ENCODE measurements at regions not wholly inside any gene's neighbourhood (a gene's known extent, or its start where the extent isn't known, plus 50 kb on each side); places are given as distances from the start of the nearest gene placed in this dataset.

DNA sequence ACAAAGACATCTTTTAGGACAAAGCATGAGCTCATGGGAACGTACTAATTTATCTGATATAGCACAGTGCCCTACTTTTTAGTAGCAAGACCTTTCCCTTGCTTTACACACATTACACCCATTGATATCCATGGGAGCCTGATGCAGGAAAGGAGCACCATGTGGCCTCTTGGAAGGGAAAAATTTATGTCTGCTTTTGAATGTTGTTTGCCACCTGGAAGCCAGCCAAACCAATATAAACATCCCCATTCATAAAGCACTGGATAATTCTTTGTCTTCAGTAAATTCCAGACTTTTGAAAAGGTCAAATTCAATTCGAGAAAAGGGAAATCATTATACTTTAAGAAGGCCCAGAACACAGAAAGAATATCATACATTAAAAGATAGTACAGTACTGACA, 152.3 kb upstream of the BEND6 start (continued):
- TF ChIP-seq EZH2 (IDR thresholded peaks at IDR 0.05; ENCODE audit: low read depth, unreplicated experiment) (no peak), ZNF331 (CRISPR knock-in tag; IDR thresholded peaks at IDR 0.05; ENCODE audit: low read depth) (no peak), CREB1 (CRISPR knock-in tag; IDR thresholded peaks at IDR 0.05; ENCODE audit: low read depth) (no peak), POLR2AphosphoS5 (IDR thresholded peaks at IDR 0.05; ENCODE audit: low read depth) (no peak)
- TF ChIP-seq, protein P1, sequence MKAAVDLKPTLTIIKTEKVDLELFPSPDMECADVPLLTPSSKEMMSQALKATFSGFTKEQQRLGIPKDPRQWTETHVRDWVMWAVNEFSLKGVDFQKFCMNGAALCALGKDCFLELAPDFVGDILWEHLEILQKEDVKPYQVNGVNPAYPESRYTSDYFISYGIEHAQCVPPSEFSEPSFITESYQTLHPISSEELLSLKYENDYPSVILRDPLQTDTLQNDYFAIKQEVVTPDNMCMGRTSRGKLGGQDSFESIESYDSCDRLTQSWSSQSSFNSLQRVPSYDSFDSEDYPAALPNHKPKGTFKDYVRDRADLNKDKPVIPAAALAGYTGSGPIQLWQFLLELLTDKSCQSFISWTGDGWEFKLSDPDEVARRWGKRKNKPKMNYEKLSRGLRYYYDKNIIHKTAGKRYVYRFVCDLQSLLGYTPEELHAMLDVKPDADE (IDR thresholded peaks at IDR 0.05) = no peak
- TF ChIP-seq, protein P2, sequence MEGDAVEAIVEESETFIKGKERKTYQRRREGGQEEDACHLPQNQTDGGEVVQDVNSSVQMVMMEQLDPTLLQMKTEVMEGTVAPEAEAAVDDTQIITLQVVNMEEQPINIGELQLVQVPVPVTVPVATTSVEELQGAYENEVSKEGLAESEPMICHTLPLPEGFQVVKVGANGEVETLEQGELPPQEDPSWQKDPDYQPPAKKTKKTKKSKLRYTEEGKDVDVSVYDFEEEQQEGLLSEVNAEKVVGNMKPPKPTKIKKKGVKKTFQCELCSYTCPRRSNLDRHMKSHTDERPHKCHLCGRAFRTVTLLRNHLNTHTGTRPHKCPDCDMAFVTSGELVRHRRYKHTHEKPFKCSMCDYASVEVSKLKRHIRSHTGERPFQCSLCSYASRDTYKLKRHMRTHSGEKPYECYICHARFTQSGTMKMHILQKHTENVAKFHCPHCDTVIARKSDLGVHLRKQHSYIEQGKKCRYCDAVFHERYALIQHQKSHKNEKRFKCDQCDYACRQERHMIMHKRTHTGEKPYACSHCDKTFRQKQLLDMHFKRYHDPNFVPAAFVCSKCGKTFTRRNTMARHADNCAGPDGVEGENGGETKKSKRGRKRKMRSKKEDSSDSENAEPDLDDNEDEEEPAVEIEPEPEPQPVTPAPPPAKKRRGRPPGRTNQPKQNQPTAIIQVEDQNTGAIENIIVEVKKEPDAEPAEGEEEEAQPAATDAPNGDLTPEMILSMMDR (conservative IDR thresholded peaks at IDR 0.05; ENCODE audit: low read depth in 2 of 2) = no peak
- TF ChIP-seq, protein P3, sequence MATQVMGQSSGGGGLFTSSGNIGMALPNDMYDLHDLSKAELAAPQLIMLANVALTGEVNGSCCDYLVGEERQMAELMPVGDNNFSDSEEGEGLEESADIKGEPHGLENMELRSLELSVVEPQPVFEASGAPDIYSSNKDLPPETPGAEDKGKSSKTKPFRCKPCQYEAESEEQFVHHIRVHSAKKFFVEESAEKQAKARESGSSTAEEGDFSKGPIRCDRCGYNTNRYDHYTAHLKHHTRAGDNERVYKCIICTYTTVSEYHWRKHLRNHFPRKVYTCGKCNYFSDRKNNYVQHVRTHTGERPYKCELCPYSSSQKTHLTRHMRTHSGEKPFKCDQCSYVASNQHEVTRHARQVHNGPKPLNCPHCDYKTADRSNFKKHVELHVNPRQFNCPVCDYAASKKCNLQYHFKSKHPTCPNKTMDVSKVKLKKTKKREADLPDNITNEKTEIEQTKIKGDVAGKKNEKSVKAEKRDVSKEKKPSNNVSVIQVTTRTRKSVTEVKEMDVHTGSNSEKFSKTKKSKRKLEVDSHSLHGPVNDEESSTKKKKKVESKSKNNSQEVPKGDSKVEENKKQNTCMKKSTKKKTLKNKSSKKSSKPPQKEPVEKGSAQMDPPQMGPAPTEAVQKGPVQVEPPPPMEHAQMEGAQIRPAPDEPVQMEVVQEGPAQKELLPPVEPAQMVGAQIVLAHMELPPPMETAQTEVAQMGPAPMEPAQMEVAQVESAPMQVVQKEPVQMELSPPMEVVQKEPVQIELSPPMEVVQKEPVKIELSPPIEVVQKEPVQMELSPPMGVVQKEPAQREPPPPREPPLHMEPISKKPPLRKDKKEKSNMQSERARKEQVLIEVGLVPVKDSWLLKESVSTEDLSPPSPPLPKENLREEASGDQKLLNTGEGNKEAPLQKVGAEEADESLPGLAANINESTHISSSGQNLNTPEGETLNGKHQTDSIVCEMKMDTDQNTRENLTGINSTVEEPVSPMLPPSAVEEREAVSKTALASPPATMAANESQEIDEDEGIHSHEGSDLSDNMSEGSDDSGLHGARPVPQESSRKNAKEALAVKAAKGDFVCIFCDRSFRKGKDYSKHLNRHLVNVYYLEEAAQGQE (IDR thresholded peaks at IDR 0.05; ENCODE audit: unreplicated experiment) = no peak

DNA sequence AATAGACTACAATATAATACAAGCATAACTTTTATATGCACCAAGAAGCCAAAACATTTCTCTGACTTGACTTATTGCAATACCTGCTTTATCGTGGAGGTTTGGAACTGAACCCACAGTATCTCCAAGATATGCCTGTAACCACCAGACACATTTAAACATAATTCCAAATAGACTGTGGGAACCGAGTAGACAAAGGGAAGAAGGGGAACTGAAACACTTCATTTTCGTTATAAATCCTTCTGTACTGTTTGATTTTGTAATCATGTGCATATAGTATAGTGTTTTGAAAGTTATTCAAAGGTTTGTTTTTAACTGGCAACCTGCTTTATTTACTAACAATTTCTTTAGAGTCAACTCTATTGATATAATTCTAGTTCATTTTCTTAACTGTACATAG, 154.9 kb upstream of the BEND6 start:
- DNase-seq (ENCODE audit: low spot score) (no peak), ATAC-seq (no peak)
- no peaks in the 10 kb centered on the region for H3K36me3 ChIP-seq (ENCODE audit: insufficient read depth)
- Mint-ChIP-seq H3K27ac (no peak overlapping the region), H3K27me3 (ENCODE audit: insufficient read depth, low read depth, poor library complexity) (peaks cover 6% of the 10 kb centered on the region), H3K4me3 (no peak overlapping the region), H3K36me3 (ENCODE audit: low read depth) (peaks cover 5% of the 10 kb centered on the region; the same call in 1 of the 3 replicates), H3K4me1 (peaks cover 51% of the 10 kb centered on the region), H3K9me3 (no peaks in the 10 kb centered on the region)
- peaks cover 98% of the 10 kb centered on the region for H3K79me2 ChIP-seq (replicated peaks; ENCODE audit: insufficient read depth)
- H3K4me1 ChIP-seq (ENCODE audit: insufficient read depth) = peaks cover 47% of the 10 kb centered on the region
- H3K4me3 ChIP-seq = no peak overlapping the region
- no peaks in the 10 kb centered on the region for H3F3A ChIP-seq (replicated peaks; ENCODE audit: low read depth)
- H3K4me2 ChIP-seq = no peak overlapping the region
- H3K27me3 ChIP-seq (ENCODE audit: insufficient read depth) = no peaks in the 10 kb centered on the region
- no peak overlapping the region for H3K27ac ChIP-seq (ENCODE audit: low read depth)
- no peaks in the 10 kb centered on the region for H4K20me1 ChIP-seq (replicated peaks; ENCODE audit: insufficient read depth)
- H2AFZ ChIP-seq = no peak overlapping the region
- H3K9me2 ChIP-seq (ENCODE audit: insufficient read depth) = no peaks in the 10 kb centered on the region
- no peak for TF ChIP-seq EZH2 (IDR thresholded peaks at IDR 0.05; ENCODE audit: low read depth, unreplicated experiment)
- no peak for TF ChIP-seq CREB1 (CRISPR knock-in tag; IDR thresholded peaks at IDR 0.05; ENCODE audit: low read depth)
- TF ChIP-seq, protein P3 (IDR thresholded peaks at IDR 0.05; ENCODE audit: unreplicated experiment) = no peak
- TF ChIP-seq, protein P1 (IDR thresholded peaks at IDR 0.05) = no peak
- no peak for TF ChIP-seq ZNF331 (CRISPR knock-in tag; IDR thresholded peaks at IDR 0.05; ENCODE audit: low read depth)
- TF ChIP-seq POLR2AphosphoS5 (IDR thresholded peaks at IDR 0.05; ENCODE audit: low read depth) = no peak
- no peak for TF ChIP-seq JUNB (IDR thresholded peaks at IDR 0.05; ENCODE audit: unreplicated experiment)
- no peak for TF ChIP-seq NANOG (IDR thresholded peaks at IDR 0.05; ENCODE audit: borderline replicate concordance)
- no peak for TF ChIP-seq ZNF114 (CRISPR knock-in tag; IDR thresholded peaks at IDR 0.05)
- TF ChIP-seq, protein P2 (conservative IDR thresholded peaks at IDR 0.05; ENCODE audit: low read depth in 2 of 2) = no peak
- TF ChIP-seq EZH2phosphoT487 (IDR thresholded peaks at IDR 0.05; ENCODE audit: unreplicated experiment) = no peak
- TF ChIP-seq STAT1 (IDR thresholded peaks at IDR 0.05; ENCODE audit: unreplicated experiment) = no peak

All from GM23338 (cell line).